WTC11 (cell line): ENCODE measurements at regions not wholly inside any gene's neighbourhood (a gene's known extent, or its start where the extent isn't known, plus 50 kb on each side); places are given as distances from the start of the nearest gene placed in this dataset.

Source experiments
- ESRRA ChIP-seq: sonication (generic); formaldehyde crosslinking; IDR thresholded peaks from 2 replicates; pipeline ENCODE4 v1.8.1; 2022; ENCODE audit warnings: mild to moderate bottlenecking, missing genetic modification reagents, borderline replicate concordance
- MYBL2 ChIP-seq: sonication (generic); formaldehyde crosslinking; IDR thresholded peaks from 2 replicates; pipeline ENCODE4 v1.8.1; 2023; ENCODE audit warnings: mild to moderate bottlenecking, moderate library complexity, missing genetic modification reagents
- NFYB ChIP-seq: sonication (generic); formaldehyde crosslinking; conservative IDR thresholded peaks from 2 replicates; pipeline ENCODE4 v1.8.0; 2022; ENCODE audit warnings: low read depth, missing genetic modification reagents
- TF ChIP-seq, protein P1 (sequence below): fragments of 200-600 bp; IDR thresholded peaks from 2 replicates; pipeline ENCODE4 v1.8.0; 2022; ENCODE audit warnings: antibody characterized with exemption
- TF ChIP-seq, protein P2 (sequence below): sonication (generic); formaldehyde crosslinking; IDR thresholded peaks from 2 replicates; pipeline ENCODE4 v1.8.1; 2022; ENCODE audit warnings: mild to moderate bottlenecking, moderate library complexity, missing genetic modification reagents
- TF ChIP-seq, protein P3 (sequence below): sonication (generic); formaldehyde crosslinking; IDR thresholded peaks from 2 replicates; pipeline ENCODE4 v1.8.0; 2022; ENCODE audit warnings: mild to moderate bottlenecking, missing genetic modification reagents
- TF ChIP-seq, protein P4 (sequence below): sonication (generic); formaldehyde crosslinking; IDR thresholded peaks from 2 replicates; pipeline ENCODE4 v1.8.0; 2023; ENCODE audit warnings: missing genetic modification reagents

DNA sequence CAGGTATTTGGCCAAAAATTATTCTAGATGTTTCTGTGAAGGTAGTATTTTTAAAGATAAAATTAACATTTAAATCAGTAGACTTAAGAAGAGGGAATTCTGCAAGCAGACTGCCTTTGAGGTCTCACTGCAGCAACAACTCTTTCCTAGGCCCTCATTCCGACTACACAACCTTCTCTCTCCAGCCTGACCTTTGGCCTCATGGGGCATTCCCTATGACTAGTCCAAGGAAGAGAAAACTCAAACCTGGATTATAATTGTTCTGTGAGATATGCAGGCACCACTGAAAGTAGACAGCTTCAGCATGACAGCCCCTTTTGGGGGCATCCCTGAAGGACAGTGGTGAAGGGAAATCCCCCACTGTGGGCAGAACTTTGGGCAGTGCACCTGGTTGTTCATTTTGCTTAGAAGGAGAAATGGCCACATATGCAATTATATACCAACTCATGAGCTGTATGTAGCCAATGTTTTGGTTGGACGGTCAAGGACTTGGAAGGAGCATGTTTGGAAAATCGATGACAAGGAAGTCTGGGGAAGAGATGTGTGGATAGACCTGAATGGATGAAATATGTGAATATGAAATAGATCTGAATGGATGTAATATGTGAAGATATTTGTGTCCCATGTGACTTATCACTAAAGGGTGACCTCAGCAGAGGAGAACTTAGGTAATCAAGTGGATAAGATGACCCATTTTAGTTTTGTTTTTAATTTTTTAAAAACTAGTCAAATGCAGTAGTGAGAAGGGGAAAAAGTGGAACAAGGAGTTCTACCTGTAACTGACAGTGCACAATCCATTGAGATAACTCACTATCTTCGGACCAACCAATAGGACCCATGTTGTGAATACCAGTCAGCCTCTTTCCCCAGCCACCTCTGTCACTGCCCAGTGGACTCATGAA lies 233.3 kb upstream of the FOXN3 start:
- TF ChIP-seq ESRRA (CRISPR knock-in tag), result no peak
- TF ChIP-seq, protein P1, sequence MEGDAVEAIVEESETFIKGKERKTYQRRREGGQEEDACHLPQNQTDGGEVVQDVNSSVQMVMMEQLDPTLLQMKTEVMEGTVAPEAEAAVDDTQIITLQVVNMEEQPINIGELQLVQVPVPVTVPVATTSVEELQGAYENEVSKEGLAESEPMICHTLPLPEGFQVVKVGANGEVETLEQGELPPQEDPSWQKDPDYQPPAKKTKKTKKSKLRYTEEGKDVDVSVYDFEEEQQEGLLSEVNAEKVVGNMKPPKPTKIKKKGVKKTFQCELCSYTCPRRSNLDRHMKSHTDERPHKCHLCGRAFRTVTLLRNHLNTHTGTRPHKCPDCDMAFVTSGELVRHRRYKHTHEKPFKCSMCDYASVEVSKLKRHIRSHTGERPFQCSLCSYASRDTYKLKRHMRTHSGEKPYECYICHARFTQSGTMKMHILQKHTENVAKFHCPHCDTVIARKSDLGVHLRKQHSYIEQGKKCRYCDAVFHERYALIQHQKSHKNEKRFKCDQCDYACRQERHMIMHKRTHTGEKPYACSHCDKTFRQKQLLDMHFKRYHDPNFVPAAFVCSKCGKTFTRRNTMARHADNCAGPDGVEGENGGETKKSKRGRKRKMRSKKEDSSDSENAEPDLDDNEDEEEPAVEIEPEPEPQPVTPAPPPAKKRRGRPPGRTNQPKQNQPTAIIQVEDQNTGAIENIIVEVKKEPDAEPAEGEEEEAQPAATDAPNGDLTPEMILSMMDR, result no peak
- TF ChIP-seq, protein P2, sequence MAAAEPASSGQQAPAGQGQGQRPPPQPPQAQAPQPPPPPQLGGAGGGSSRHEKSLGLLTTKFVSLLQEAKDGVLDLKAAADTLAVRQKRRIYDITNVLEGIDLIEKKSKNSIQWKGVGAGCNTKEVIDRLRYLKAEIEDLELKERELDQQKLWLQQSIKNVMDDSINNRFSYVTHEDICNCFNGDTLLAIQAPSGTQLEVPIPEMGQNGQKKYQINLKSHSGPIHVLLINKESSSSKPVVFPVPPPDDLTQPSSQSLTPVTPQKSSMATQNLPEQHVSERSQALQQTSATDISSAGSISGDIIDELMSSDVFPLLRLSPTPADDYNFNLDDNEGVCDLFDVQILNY (CRISPR knock-in tag), result no peak
- TF ChIP-seq, protein P3, sequence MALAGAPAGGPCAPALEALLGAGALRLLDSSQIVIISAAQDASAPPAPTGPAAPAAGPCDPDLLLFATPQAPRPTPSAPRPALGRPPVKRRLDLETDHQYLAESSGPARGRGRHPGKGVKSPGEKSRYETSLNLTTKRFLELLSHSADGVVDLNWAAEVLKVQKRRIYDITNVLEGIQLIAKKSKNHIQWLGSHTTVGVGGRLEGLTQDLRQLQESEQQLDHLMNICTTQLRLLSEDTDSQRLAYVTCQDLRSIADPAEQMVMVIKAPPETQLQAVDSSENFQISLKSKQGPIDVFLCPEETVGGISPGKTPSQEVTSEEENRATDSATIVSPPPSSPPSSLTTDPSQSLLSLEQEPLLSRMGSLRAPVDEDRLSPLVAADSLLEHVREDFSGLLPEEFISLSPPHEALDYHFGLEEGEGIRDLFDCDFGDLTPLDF, result no peak
- TF ChIP-seq MYBL2 (CRISPR knock-in tag), result no peak
- TF ChIP-seq, protein P4, sequence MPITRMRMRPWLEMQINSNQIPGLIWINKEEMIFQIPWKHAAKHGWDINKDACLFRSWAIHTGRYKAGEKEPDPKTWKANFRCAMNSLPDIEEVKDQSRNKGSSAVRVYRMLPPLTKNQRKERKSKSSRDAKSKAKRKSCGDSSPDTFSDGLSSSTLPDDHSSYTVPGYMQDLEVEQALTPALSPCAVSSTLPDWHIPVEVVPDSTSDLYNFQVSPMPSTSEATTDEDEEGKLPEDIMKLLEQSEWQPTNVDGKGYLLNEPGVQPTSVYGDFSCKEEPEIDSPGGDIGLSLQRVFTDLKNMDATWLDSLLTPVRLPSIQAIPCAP (CRISPR knock-in tag), result no peak
- TF ChIP-seq NFYB (CRISPR knock-in tag), result no peak
